HPDE6-E6E7 (cell line): ENCODE measurements at regions not wholly inside any gene's neighbourhood (a gene's known extent, or its start where the extent isn't known, plus 50 kb on each side); places are given as distances from the start of the nearest gene placed in this dataset.
A peak's percentile ranks its signal among the peaks of the same experiment; 100 is the strongest.
"Not testable (repeated sequence)": the region's sequence is repeated elsewhere in the genome, so short reads cannot be mapped to it uniquely, and the experiment has no call there.

Experiments
- DNase-seq: peaks from one replicate; pipeline ENCODE4 v3.0.0; 2011; ENCODE audit warnings: missing footprints; ENCODE audit errors: extremely low spot score

- DNase-seq, result no peak
These were observed 110.3 kb upstream of the ETV6 start for GRCh38 chr12:11539156-11539555.

- DNase-seq, result no peak
These were observed 109.3 kb upstream of the ETV6 start for GRCh38 chr12:11540156-11540555.

GRCh38 chr12:11540615-11541310 is 108.7 kb upstream of the ETV6 start:
- no peak for DNase-seq

GRCh38 chr12:11542599-11542998 is 106.9 kb upstream of the ETV6 start:
- no peak for DNase-seq

GRCh38 chr12:11543457-11544158 is 105.9 kb upstream of the ETV6 start:
- DNase-seq, result no peak

- no peak for DNase-seq
These were observed 103.8 kb upstream of the ETV6 start for GRCh38 chr12:11545484-11546330.

GRCh38 chr12:11546582-11547270 is 102.7 kb upstream of the ETV6 start:
- DNase-seq, result not testable (repeated sequence)

GRCh38 chr12:11547271-11547646 is 102.2 kb upstream of the ETV6 start:
- DNase-seq, result not testable (repeated sequence)

- no peak for DNase-seq
These were observed 100.4 kb upstream of the ETV6 start for GRCh38 chr12:11549119-11549518.

GRCh38 chr12:11553871-11554533 is 95.5 kb upstream of the ETV6 start:
- peak; percentile 61 for DNase-seq

- DNase-seq, result no peak
These were observed 94.3 kb upstream of the ETV6 start for GRCh38 chr12:11555195-11555594.

GRCh38 chr12:11555743-11556625 is 93.5 kb upstream of the ETV6 start:
- no peak for DNase-seq

GRCh38 chr12:11556682-11557081 is 92.8 kb upstream of the ETV6 start:
- DNase-seq, result no peak

- no peak for DNase-seq
These were observed 89.7 kb upstream of the ETV6 start for GRCh38 chr12:11559626-11560340.

GRCh38 chr12:11561411-11561810 is 88.1 kb upstream of the ETV6 start:
- no peak for DNase-seq

GRCh38 chr12:11563785-11564739 is 85.4 kb upstream of the ETV6 start:
- no peak for DNase-seq

- no peak for DNase-seq
These were observed 84.4 kb upstream of the ETV6 start for GRCh38 chr12:11564984-11565651.

- DNase-seq, result no peak
These were observed 83.7 kb upstream of the ETV6 start for GRCh38 chr12:11565752-11566151.
